Stimulated activated CD4-positive, alpha-beta T cell treated with anti-CD3 and anti-CD28 coated beads, Interleukin-15, amount 100 ng/mL, for 1 hour (primary cell): ENCODE measurements at regions not wholly inside any gene's neighbourhood (a gene's known extent, or its start where the extent isn't known, plus 50 kb on each side); places are given as distances from the start of the nearest gene placed in this dataset.
"Not testable (repeated sequence)": the region's sequence is repeated elsewhere in the genome, so short reads cannot be mapped to it uniquely, and the experiment has no call there.

Experiments
- DNase-seq, 2 donors: peaks; one replicate each; pipeline ENCODE4 v3.0.0-alpha.2; 2020; ENCODE audit warnings: low read depth in 1 of 2, low spot score in 1 of 2

- DNase-seq, result no peak
Measured at GRCh38 chr21:33974513-33975468, 59.2 kb upstream of the ATP5PO start.

DNA sequence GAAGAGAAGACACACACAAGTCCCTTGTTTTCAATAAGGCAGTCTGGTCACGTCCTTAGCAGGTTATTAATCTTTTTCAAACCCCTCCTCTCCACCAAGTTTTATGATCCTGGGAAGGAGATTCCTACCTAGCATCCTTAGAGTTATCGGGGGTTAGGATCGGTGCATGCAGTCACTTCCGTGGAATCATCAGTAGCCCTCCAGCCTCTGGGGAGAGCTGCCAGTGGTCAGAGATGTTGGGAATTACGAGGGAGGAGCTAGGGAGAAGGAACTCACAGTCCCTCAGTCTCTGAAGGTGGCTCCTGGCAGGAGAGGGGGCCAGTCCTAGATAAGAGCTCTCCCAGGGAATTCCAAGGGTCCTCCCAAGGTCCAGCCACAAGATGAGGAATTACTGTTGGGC lies 57.7 kb upstream of the ATP5PO start:
- DNase-seq, result no peak

- no peak for DNase-seq
Measured at GRCh38 chr21:33972539-33972938, 56.9 kb upstream of the ATP5PO start.

- no peak for DNase-seq
Measured at GRCh38 chr21:33971492-33972013, 55.9 kb upstream of the ATP5PO start.

GRCh38 chr21:33969581-33969980 lies 54.0 kb upstream of the ATP5PO start:
- DNase-seq, result no peak

- DNase-seq, result no peak
Measured at GRCh38 chr21:33968995-33969348, 53.4 kb upstream of the ATP5PO start.

- DNase-seq, result no peak
Measured at GRCh38 chr21:33968080-33968994, 52.7 kb upstream of the ATP5PO start.

DNA sequence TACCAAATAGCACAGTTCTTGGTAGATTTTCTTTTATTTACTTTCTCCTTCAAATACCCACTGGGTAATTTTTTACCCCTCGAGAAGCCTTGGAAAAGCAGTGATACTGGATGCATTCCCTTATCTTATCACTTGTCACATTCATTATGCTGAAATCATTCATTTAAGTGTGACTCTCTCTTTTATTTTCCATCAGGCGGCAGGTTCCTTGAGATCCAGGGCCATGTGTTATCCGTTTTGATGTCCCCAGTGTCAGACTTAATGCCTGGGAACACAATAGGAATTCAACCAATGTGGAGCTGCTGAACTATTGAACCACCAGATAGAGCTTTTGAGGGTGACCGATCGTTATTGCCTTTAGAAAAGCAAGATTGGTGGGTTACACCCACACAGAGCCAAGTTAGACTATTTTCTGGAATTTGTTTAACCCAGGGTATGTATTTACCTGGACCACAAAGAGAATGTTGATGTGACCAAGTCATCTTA lies 51.5 kb upstream of the ATP5PO start:
- no peak for DNase-seq

DNA sequence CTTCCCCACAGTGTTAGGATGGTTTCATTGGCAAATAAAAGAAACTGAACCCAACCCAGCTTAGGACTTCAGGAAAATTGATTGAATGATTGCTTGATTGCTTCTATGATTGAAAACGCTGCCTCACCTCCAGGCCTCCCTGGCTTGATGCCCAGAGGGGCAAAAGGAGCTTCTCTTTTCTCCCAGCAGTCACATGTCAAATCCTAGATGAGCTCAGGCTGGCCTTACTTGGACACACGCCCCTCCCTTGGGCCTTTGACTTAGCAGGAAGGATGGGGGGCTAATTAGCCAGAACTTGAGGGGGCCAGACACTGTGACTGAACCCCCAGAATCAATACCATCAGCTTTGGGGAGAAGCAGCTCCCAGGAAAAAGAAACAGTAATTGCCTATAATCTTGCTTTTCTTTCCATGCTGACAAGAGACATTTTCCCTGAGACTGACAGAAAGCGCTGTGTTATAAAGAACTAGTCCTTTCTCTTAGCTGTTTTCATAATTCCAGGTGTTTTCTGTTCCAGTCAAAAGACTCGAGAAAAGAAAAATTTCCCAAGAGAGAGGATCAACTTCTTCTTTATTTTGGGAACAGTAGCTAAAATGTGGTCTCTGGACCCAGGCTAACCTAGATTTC lies 50.8 kb upstream of the ATP5PO start:
- no peak for DNase-seq

- DNase-seq, result not testable (repeated sequence)
Measured at GRCh38 chr21:33965662-33966061, 50.1 kb upstream of the ATP5PO start.
